ENCODE measurements at regions not wholly inside any gene's neighbourhood (a gene's known extent, or its start where the extent isn't known, plus 50 kb on each side); places are given as distances from the start of the nearest gene placed in this dataset.

DNA sequence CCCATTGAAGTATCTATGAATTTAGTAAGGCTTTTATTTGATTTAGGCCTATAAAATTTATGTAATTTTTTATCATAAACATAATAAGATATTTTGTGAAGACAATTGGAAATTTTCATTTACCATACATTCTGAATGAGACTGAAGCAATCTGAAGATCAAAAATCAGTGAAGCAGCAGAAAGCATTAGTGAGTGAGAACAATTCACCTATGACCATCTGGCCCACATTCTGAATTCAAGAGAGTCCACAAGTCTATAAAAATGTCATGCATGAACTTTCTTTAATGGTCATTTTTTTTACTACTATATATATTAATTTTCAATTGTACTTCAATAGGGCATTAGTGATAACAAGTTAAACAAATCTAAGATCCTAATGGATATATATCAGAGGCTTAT is 1026.6 kb upstream of the MAP3K7 start:
- H4K20me1 ChIP-seq (ENCODE audit: control insufficient read depth, extremely low read depth, insufficient read depth, low read length): no peaks in the 10 kb centered on the region
- no peaks in the 10 kb centered on the region for H3K4me1 ChIP-seq (ENCODE audit: control insufficient read depth, extremely low read depth, insufficient read depth, low read length)
- no peaks in the 10 kb centered on the region for H3K27me3 ChIP-seq (ENCODE audit: control insufficient read depth, insufficient read depth, low read length)
- H3K4me3 ChIP-seq (replicated peaks in 1 of 4; ENCODE audit: control extremely low read depth in 1 of 4, insufficient read depth in 1 of 4, low read depth in 3 of 4, low read length in 4 of 4): no peak overlapping the region
- no peak overlapping the region for H3K9ac ChIP-seq (ENCODE audit: insufficient read depth, low read length)
- no peak overlapping the region for H2AFZ ChIP-seq (ENCODE audit: low read length)
- H3K4me2 ChIP-seq (ENCODE audit: extremely low read depth, insufficient read depth, low read length): no peak overlapping the region
- H3K79me2 ChIP-seq (ENCODE audit: control insufficient read depth, insufficient read depth, low read length): no peaks in the 10 kb centered on the region
- DNase-seq (ENCODE audit: low read depth in 2 of 2): no peak
- no peak overlapping the region for H3K27ac ChIP-seq (ENCODE audit: insufficient read depth, low read length)
- H3K9me3 ChIP-seq (ENCODE audit: control insufficient read depth, insufficient read depth, low read depth, low read length): no peaks in the 10 kb centered on the region
- TF ChIP-seq CTCF (conservative IDR thresholded peaks at IDR 0.05 in 1 of 2, IDR thresholded peaks at IDR 0.05 in 1 of 2; ENCODE audit: low read depth in 1 of 2, low read length in 2 of 2): no peak
- TF ChIP-seq EZH2 (IDR thresholded peaks at IDR 0.05; ENCODE audit: low read length, missing control alignments): no peak
- H3K36me3 ChIP-seq (ENCODE audit: control insufficient read depth, insufficient read depth, low read length): no peaks in the 10 kb centered on the region

- Histone ChIP-seq H3K79me2 (ENCODE audit: control insufficient read depth, insufficient read depth, low read length) (no peaks in the 10 kb centered on the region), H3K9ac (ENCODE audit: insufficient read depth, low read length) (no peak overlapping the region), H2AFZ (ENCODE audit: low read length) (no peak overlapping the region), H3K36me3 (ENCODE audit: control insufficient read depth, insufficient read depth, low read length) (no peaks in the 10 kb centered on the region), H3K27ac (ENCODE audit: insufficient read depth, low read length) (no peak overlapping the region), H3K9me3 (ENCODE audit: control insufficient read depth, insufficient read depth, low read depth, low read length) (no peaks in the 10 kb centered on the region), H3K4me2 (ENCODE audit: extremely low read depth, insufficient read depth, low read length) (no peak overlapping the region), H3K4me3 (replicated peaks in 1 of 4; ENCODE audit: control extremely low read depth in 1 of 4, insufficient read depth in 1 of 4, low read depth in 3 of 4, low read length in 4 of 4) (no peak overlapping the region), H3K27me3 (ENCODE audit: control insufficient read depth, insufficient read depth, low read length) (no peaks in the 10 kb centered on the region), H3K4me1 (ENCODE audit: control insufficient read depth, extremely low read depth, insufficient read depth, low read length) (no peaks in the 10 kb centered on the region), H4K20me1 (ENCODE audit: control insufficient read depth, extremely low read depth, insufficient read depth, low read length) (no peaks in the 10 kb centered on the region)
- no peak for DNase-seq (ENCODE audit: low read depth in 2 of 2)
- TF ChIP-seq CTCF (conservative IDR thresholded peaks at IDR 0.05 in 1 of 2, IDR thresholded peaks at IDR 0.05 in 1 of 2; ENCODE audit: low read depth in 1 of 2, low read length in 2 of 2): no peak
- TF ChIP-seq EZH2 (IDR thresholded peaks at IDR 0.05; ENCODE audit: low read length, missing control alignments): no peak
Observed at GRCh38 chr6:91611190-91611589, 1024.3 kb upstream of the MAP3K7 start.

DNA sequence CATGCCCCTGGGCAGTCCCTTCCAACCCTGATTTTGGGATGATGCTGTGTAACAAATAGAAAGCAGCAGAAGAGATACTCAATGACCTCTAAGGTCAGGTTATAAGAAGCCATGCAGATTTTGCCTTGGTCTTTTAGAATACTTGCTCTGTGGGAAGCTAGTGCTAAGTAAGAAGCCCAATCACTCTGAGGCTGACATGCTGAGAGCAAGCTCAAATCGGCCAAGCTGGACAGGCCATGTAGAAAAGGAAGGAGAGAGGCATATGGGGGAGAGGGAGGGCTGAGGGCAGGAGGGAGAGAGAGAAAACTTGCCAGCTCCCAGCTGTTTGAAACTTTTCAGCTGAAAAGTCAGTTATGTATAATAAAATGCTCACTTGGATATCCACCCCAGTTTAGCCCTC is 1021.6 kb upstream of the MAP3K7 start:
- Histone ChIP-seq H3K9ac (ENCODE audit: insufficient read depth, low read length) (no peak overlapping the region), H3K27me3 (ENCODE audit: control insufficient read depth, insufficient read depth, low read length) (no peaks in the 10 kb centered on the region), H3K36me3 (ENCODE audit: control insufficient read depth, insufficient read depth, low read length) (no peaks in the 10 kb centered on the region), H2AFZ (ENCODE audit: low read length) (no peak overlapping the region), H3K4me2 (ENCODE audit: extremely low read depth, insufficient read depth, low read length) (no peak overlapping the region), H3K9me3 (ENCODE audit: control insufficient read depth, insufficient read depth, low read depth, low read length) (no peaks in the 10 kb centered on the region), H3K27ac (ENCODE audit: insufficient read depth, low read length) (no peak overlapping the region), H4K20me1 (ENCODE audit: control insufficient read depth, extremely low read depth, insufficient read depth, low read length) (no peaks in the 10 kb centered on the region), H3K4me3 (replicated peaks in 1 of 4; ENCODE audit: control extremely low read depth in 1 of 4, insufficient read depth in 1 of 4, low read depth in 3 of 4, low read length in 4 of 4) (no peak overlapping the region), H3K79me2 (ENCODE audit: control insufficient read depth, insufficient read depth, low read length) (no peaks in the 10 kb centered on the region), H3K4me1 (ENCODE audit: control insufficient read depth, extremely low read depth, insufficient read depth, low read length) (no peaks in the 10 kb centered on the region)
- no peak for DNase-seq (ENCODE audit: low read depth in 2 of 2)
- no peak for TF ChIP-seq EZH2 (IDR thresholded peaks at IDR 0.05; ENCODE audit: low read length, missing control alignments)
- no peak for TF ChIP-seq CTCF (conservative IDR thresholded peaks at IDR 0.05 in 1 of 2, IDR thresholded peaks at IDR 0.05 in 1 of 2; ENCODE audit: low read depth in 1 of 2, low read length in 2 of 2)

All from fibroblast of lung (primary cell).